HepG2 (cell line): ENCODE measurements at regions not wholly inside any gene's neighbourhood (a gene's known extent, or its start where the extent isn't known, plus 50 kb on each side); places are given as distances from the start of the nearest gene placed in this dataset.

Experiments
- CREM ChIP-seq, 2 experiments: sonication (generic) in 1 of 2; formaldehyde crosslinking in 1 of 2; IDR thresholded peaks; 2 replicates each; pipeline versions ENCODE4 v1.4.0 to v1.6.1; 2016 to 2020; ENCODE audit warnings: antibody characterized with exemption in 1 of 2, mild to moderate bottlenecking in 1 of 2, missing genetic modification reagents in 1 of 2
- JUND ChIP-seq: sonication (generic); formaldehyde crosslinking; IDR thresholded peaks from 2 replicates; pipeline ENCODE4 v1.8.0; 2022; ENCODE audit warnings: mild to moderate bottlenecking, missing genetic modification reagents
- NCOR1 ChIP-seq: fragments of 200-600 bp; sonication (generic); IDR thresholded peaks from 2 replicates; pipeline ENCODE4 v1.7.0; 2017; ENCODE audit warnings: antibody characterized with exemption, low read length, borderline replicate concordance
- XRCC5 ChIP-seq: fragments of 200-400 bp; formaldehyde crosslinking; optimal IDR thresholded peaks from 2 replicates; pipeline ENCODE3; 2017; ENCODE audit warnings: mild to moderate bottlenecking, low read length
- ZFP41 ChIP-seq: sonication (generic); formaldehyde crosslinking; IDR thresholded peaks from 2 replicates; pipeline ENCODE4 v1.4.0; 2020; ENCODE audit warnings: mild to moderate bottlenecking, missing genetic modification reagents, borderline replicate concordance

- TF ChIP-seq CREM (IDR thresholded peaks at IDR 0.05) (no peak), CREM (CRISPR knock-in tag; IDR thresholded peaks at IDR 0.05) (no peak), XRCC5 (no peak), JUND (CRISPR knock-in tag) (no peak), NCOR1 (no peak), ZFP41 (CRISPR knock-in tag) (no peak)
Measured at GRCh38 chr18:49726675-49726963, 86.7 kb downstream of the ACAA2 start.
